ENCODE measurements at regions not wholly inside any gene's neighbourhood (a gene's known extent, or its start where the extent isn't known, plus 50 kb on each side); places are given as distances from the start of the nearest gene placed in this dataset.
A peak's percentile ranks its signal among the peaks of the same experiment; 100 is the strongest.
"Not testable (repeated sequence)": the region's sequence is repeated elsewhere in the genome, so short reads cannot be mapped to it uniquely, and the experiment has no call there.

- no peak for TF ChIP-seq CTCF (IDR thresholded peaks at IDR 0.05; ENCODE audit: insufficient read depth, missing control alignments)
- no peak for DNase-seq (ENCODE audit: insufficient read length, low spot score)
- FAIRE-seq, result no peak
Measured at GRCh38 chr11:45407226-45407625, 121.1 kb upstream of the SYT13 start.

GRCh38 chr11:45405916-45406670 is 120.0 kb upstream of the SYT13 start:
- TF ChIP-seq CTCF (IDR thresholded peaks at IDR 0.05; ENCODE audit: insufficient read depth, missing control alignments), result peak; percentile 71
- FAIRE-seq, result no peak
- no peak for DNase-seq (ENCODE audit: insufficient read length, low spot score)

- not testable (repeated sequence) for FAIRE-seq
Measured at GRCh38 chr11:45403521-45403920, 117.4 kb upstream of the SYT13 start.

GRCh38 chr11:45402049-45402630 is 116.0 kb upstream of the SYT13 start:
- no peak for DNase-seq (ENCODE audit: insufficient read length, low spot score)
- no peak for FAIRE-seq
- no peak for TF ChIP-seq CTCF (IDR thresholded peaks at IDR 0.05; ENCODE audit: insufficient read depth, missing control alignments)

More at GRCh38 chr11:45403521-45403920, 117.4 kb upstream of the SYT13 start:
- DNase-seq (ENCODE audit: insufficient read length, low spot score), result not testable (repeated sequence)

- TF ChIP-seq CTCF (IDR thresholded peaks at IDR 0.05; ENCODE audit: insufficient read depth, missing control alignments), result no peak
Measured at GRCh38 chr11:45400591-45400990, 114.5 kb upstream of the SYT13 start.

GRCh38 chr11:45399166-45399565 is 113.0 kb upstream of the SYT13 start:
- FAIRE-seq (no peak), DNase-seq (ENCODE audit: insufficient read length, low spot score) (no peak)
- no peak for TF ChIP-seq CTCF (IDR thresholded peaks at IDR 0.05; ENCODE audit: insufficient read depth, missing control alignments)

More at GRCh38 chr11:45400591-45400990, 114.5 kb upstream of the SYT13 start:
- FAIRE-seq, result no peak
- DNase-seq (ENCODE audit: insufficient read length, low spot score), result no peak

- FAIRE-seq (no peak), DNase-seq (ENCODE audit: insufficient read length, low spot score) (no peak)
- TF ChIP-seq CTCF (IDR thresholded peaks at IDR 0.05; ENCODE audit: insufficient read depth, missing control alignments), result no peak
Measured at GRCh38 chr11:45398325-45398724, 112.2 kb upstream of the SYT13 start.
